ENCODE measurements at regions not wholly inside any gene's neighbourhood (a gene's known extent, or its start where the extent isn't known, plus 50 kb on each side); places are given as distances from the start of the nearest gene placed in this dataset.

DNA sequence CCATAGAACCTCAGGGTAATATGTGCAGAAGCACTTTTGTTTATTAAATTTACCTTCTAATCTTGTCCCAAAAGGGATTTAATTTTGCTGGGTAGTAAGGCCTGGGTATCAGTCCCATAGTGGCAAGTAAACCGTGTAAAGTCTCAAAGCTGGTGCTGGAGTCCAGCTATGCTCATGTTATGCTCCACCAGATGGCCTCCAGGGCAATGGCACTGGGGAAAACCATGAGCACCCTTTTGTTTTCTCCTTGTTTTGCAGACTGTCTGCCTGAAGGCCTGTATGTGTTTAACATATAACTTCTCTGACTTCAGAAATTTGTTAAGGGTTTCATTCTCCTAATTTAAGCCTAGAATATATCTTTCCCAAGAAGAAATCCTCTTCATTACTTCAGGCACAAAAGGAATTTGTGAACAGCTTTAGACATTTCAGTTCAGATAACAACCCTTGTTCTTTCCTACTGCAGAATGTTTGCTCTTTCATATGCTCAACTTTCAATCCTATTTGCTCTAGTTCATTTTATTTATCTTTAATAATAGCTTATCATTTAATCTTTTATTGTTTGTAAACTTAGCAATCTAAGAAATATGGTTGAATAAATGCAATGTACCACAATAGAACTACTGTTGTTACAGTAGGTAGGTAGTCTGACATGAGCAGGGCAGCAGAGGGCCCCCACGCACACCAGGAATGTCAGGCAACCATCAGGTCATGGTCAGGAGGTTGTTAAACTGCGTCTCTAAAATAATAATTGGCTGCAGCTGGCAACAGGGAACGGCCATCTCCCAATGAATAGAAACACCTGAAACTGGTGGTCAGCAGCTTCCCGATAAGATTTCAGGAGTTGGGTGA is 162.8 kb downstream of the TENT5A start:
- TF ChIP-seq, protein P1, sequence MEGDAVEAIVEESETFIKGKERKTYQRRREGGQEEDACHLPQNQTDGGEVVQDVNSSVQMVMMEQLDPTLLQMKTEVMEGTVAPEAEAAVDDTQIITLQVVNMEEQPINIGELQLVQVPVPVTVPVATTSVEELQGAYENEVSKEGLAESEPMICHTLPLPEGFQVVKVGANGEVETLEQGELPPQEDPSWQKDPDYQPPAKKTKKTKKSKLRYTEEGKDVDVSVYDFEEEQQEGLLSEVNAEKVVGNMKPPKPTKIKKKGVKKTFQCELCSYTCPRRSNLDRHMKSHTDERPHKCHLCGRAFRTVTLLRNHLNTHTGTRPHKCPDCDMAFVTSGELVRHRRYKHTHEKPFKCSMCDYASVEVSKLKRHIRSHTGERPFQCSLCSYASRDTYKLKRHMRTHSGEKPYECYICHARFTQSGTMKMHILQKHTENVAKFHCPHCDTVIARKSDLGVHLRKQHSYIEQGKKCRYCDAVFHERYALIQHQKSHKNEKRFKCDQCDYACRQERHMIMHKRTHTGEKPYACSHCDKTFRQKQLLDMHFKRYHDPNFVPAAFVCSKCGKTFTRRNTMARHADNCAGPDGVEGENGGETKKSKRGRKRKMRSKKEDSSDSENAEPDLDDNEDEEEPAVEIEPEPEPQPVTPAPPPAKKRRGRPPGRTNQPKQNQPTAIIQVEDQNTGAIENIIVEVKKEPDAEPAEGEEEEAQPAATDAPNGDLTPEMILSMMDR (IDR thresholded peaks at IDR 0.05), result no peak
- TF ChIP-seq EP300 (IDR thresholded peaks at IDR 0.05; ENCODE audit: low read depth), result no peak
- TF ChIP-seq POLR2A (IDR thresholded peaks at IDR 0.05), result no peak

Data from transverse colon (tissue), 3 donors.